Stimulated activated CD4-positive, alpha-beta T cell treated with anti-CD3 and anti-CD28 coated beads, TNF-alpha, amount 100 ng/mL, for 1 hour (primary cell): ENCODE measurements at regions not wholly inside any gene's neighbourhood (a gene's known extent, or its start where the extent isn't known, plus 50 kb on each side); places are given as distances from the start of the nearest gene placed in this dataset.

ENCODE experiments used
- DNase-seq, 3 donors: peaks; one replicate each; pipeline ENCODE4 v3.0.0-alpha.2; 2020; ENCODE audit warnings: low read depth in 3 of 3, low spot score in 1 of 3

GRCh38 chr4:24172406-24172805 is 282.6 kb upstream of the PPARGC1A start:
- DNase-seq: no peak

GRCh38 chr4:24169956-24170355 is 280.1 kb upstream of the PPARGC1A start:
- DNase-seq: no peak

GRCh38 chr4:24168658-24169057 is 278.8 kb upstream of the PPARGC1A start:
- DNase-seq: no peak

DNA sequence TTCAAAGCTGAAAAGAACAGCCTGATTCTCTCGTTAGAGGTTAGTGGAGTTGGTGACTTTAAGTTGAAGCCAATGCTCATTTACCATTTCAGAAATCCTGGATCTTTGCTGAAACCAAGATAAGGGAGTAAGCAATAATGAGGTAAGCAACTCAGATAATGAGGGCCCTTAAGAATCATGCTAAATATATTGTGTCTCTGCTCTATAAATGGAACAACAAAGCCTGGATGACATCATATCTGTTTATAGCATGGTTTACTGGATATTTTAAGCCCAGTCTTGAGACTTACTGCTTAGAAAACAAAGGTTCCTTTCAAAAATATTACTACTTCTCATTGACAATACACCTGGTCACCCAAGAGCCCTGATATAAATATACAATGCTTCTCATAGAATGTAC is 276.7 kb upstream of the PPARGC1A start:
- DNase-seq: no peak

- no peak for DNase-seq
Measured at GRCh38 chr4:24164797-24165196, 274.9 kb upstream of the PPARGC1A start.

- DNase-seq: no peak
Measured at GRCh38 chr4:24164054-24164693, 274.3 kb upstream of the PPARGC1A start.

DNA sequence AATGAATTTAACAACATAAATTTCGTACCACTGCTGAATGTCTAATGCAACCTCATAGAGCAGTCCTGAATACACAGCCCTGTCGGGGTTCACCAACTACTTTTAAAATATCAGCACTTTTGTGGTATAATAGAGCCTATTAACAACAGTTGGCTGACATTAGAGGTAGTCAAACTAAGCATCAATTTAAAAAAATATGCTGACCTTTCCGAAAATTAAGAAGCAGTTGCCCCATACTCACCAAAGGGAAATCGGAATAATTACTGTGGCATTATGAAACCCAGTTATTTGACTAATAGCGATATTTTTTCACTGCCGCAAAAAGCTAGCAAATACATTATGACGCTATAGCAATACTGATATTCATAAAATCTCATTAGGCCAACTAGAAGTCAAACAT is 273.5 kb upstream of the PPARGC1A start:
- DNase-seq: no peak

DNA sequence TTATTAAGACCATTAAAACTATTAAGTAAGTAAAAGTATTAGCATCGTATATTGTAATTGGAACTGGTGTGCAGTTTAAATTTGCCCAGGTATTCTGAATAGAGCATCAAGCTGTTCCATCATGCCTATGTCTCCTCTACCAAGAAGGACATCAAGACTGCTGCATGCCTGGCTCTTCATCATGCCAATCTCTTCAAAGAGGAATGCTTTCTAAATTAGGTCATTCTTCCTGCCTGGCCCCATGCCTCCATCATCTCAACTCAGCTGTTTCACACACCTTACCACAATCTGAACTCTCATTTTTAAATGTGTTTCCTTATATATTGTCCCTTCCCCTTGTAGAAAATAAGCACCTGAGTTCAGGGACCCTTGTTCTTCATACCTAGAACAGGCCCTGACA is 270.5 kb upstream of the PPARGC1A start:
- DNase-seq: no peak

GRCh38 chr4:24158031-24158430 is 268.2 kb upstream of the PPARGC1A start:
- no peak for DNase-seq

GRCh38 chr4:24150034-24150433 is 260.2 kb upstream of the PPARGC1A start:
- DNase-seq: no peak

- DNase-seq: no peak
Measured at GRCh38 chr4:24146127-24146526, 256.3 kb upstream of the PPARGC1A start.

DNA sequence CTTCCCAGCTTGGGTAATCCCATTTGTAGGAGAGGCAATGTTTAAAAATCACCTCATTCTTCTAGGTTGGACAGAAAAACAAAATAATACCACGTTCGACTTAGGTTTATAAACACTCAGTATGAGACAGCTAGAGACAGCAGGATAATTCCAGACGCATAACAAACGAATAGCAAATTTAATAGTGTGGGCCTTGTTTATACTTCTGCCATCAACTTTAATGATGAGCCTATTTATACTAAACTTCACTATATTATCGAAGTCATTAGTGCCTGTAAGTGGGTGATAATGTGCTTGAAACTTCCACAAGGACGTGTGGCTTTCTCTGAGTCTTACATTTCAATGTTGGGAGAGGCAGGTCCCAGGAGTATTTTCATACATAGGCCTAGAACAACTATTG is 255.7 kb upstream of the PPARGC1A start:
- no peak for DNase-seq

- no peak for DNase-seq
Measured at GRCh38 chr4:24144381-24144780, 254.5 kb upstream of the PPARGC1A start.

GRCh38 chr4:24143741-24144140 is 253.9 kb upstream of the PPARGC1A start:
- DNase-seq: no peak

DNA sequence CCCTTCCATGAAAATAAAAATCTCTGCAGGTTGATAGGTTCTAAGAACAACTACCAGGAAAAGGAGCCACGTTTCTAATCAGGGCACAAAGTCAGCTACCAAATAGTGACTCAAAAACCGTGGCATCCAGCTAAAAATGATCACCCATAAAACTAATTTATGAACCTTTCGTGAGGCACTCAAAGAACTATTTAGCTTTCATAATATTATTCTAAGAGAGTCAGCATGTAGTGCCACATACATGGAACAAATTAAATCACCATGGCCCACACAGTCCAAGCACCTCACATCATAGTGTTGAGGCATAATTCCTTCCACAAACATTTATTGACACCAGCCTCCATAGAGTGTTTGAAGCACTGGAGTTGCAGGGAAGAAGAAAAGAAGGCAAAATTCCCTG is 252.0 kb upstream of the PPARGC1A start:
- DNase-seq: no peak

DNA sequence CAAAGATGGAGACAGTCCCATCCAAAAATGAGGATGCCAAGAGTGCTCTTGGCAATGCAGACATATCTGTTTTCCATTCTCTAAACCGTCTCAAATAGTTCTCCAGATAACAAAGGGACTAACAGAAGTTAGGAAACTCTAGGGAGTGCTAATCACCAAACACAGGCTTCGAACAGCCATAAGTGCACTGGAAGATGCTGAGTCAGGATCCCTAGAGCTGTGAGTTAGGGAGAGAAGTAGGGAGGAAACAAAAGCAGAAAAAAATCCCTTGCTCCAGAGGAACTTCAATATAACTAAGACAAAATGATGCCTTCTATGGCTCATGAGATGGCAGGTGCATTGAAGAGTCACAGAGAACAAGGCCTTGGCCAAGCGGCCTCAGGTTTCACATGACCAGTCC is 251.0 kb upstream of the PPARGC1A start:
- DNase-seq: no peak

- DNase-seq: no peak
Measured at GRCh38 chr4:24137671-24138601, 248.1 kb upstream of the PPARGC1A start.

- DNase-seq: no peak
Measured at GRCh38 chr4:24131954-24132673, 242.3 kb upstream of the PPARGC1A start.

- no peak for DNase-seq
Measured at GRCh38 chr4:24130637-24131036, 240.8 kb upstream of the PPARGC1A start.

- DNase-seq: no peak
Measured at GRCh38 chr4:24126776-24127175, 236.9 kb upstream of the PPARGC1A start.

DNA sequence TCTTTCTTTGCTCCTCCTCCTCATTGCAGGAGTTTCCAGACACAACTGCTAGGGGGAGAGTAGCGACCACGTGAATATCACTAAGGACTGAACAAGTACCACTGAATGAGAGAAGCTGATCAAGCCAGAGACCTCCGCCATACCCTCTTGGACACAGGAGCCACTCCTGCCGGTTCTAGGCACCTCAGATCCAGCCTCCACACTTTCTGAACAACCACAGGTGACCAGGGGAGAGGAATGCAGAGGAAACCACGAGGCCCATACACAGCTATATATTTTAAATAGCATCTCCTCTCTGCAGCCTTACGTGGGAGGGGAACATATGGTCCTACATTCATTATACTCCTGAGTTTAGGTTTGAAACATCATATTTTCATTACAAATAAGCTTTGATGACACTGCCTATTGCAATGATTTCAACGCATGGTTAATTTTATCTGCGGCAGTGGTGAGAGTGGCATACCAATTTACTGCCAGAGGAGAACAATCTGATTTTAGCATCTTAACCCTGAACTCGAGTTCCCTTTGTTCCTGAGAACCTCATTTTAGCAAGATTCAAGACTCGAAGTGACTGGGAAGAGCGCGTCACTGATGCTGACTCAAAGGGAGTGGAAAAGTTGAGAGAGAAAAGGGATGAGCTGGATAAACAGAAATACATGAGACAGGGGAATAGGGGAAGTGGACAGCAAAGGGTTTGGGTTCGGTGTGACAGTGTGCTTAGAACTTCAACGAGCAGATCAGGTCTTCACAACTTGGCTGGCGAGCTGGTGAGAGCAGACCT is 231.7 kb upstream of the PPARGC1A start:
- no peak for DNase-seq
